HCT116 (cell line): ENCODE measurements at regions not wholly inside any gene's neighbourhood (a gene's known extent, or its start where the extent isn't known, plus 50 kb on each side); places are given as distances from the start of the nearest gene placed in this dataset.

ENCODE experiments used
- ATAC-seq: fragments of 200-7000 bp; cut with Tn5 transposase; 2 replicates; pipeline ENCODE4 v1.9.1; 2020; ENCODE audit warnings: mild to moderate bottlenecking, moderate library complexity
- BruUV-seq: library from RNA; stranded (reverse); fragments of 400-500 nt; replicated peaks from 2 replicates; lab custom pipeline; 2021; lab: Mats Ljungman, UMichigan
- CTCF ChIA-PET: fragments of 300-600 bp; sonication (Branson Sonifier 250); formaldehyde crosslinking; loops from one replicate; lab custom pipeline; 2021; ENCODE audit warnings: antibody characterized with exemption; lab: Charles Lee
- POLR2A ChIA-PET: fragments of 300-600, 350-600 bp; sonication (Branson Sonifier 250); formaldehyde crosslinking; loops from one replicate; lab custom pipeline; 2021; ENCODE audit warnings: antibody characterized with exemption; lab: Charles Lee
- RAD21 ChIA-PET, 2 experiments: fragments of 300-600 bp; sonication (Branson Sonifier 250); formaldehyde crosslinking; loops; one replicate each; lab custom pipeline; 2023; ENCODE audit warnings: low total read pairs in 2 of 2; ENCODE audit not compliant: uncharacterized antibody in 2 of 2, unreplicated experiment in 2 of 2, low non-redundant PET in 1 of 2; lab: Charles Lee
- DNase-seq: peaks from one replicate; pipeline ENCODE4 v3.0.0-alpha.2; 2010; ENCODE audit warnings: low read depth, low spot score
- H2AFZ ChIP-seq: fragments of 200-600 bp; shearing (Covaris generic), sonication (generic); 2 replicates; pipeline ENCODE4 v1.6.1; 2017; ENCODE audit warnings: low read depth, mixed run types, mixed read lengths, antibody characterized with exemption, low read length; ENCODE audit not compliant: poor library complexity, severe bottlenecking
- H3K27ac ChIP-seq: 2 replicates; pipeline ENCODE4 v1.5.1; 2012; ENCODE audit warnings: low read depth, low read length
- H3K27me3 ChIP-seq: fragments of 200-600 bp; sonication (generic); 2 replicates; pipeline ENCODE4 v1.6.1; 2016; ENCODE audit warnings: mixed run types, low read length, mixed read lengths; ENCODE audit not compliant: insufficient read depth
- H3K36me3 ChIP-seq, 2 experiments: fragments of 200-500 bp in 1 of 2; fragments of 200-600 bp in 1 of 2; sonication (Bioruptor generic) in 1 of 2; sonication (generic) in 1 of 2; 2 replicates each; pipeline versions ENCODE4 v1.5.1 to v1.6.1; 2014 to 2016; ENCODE audit warnings: low read length in 2 of 2, inconsistent platforms in 1 of 2, mixed read lengths in 1 of 2, mixed run types in 1 of 2; ENCODE audit not compliant: insufficient read depth in 2 of 2, control insufficient read depth in 1 of 2
- H3K4me1 ChIP-seq, 2 experiments: fragments of 200-600 bp in 1 of 2; sonication (generic) in 1 of 2; 2 replicates each; pipeline versions ENCODE4 v1.5.1 to v1.6.1; 2012 to 2017; ENCODE audit warnings: low read length in 2 of 2, inconsistent platforms in 1 of 2, mild to moderate bottlenecking in 1 of 2, mixed read lengths in 1 of 2, mixed run types in 1 of 2, moderate library complexity in 1 of 2; ENCODE audit not compliant: insufficient read depth in 2 of 2, control insufficient read depth in 1 of 2
- H3K4me2 ChIP-seq: fragments of 200-600 bp; sonication (generic); 2 replicates; pipeline ENCODE4 v1.6.1; 2017; ENCODE audit warnings: mixed run types, low read length, mixed read lengths
- H3K4me3 ChIP-seq, 2 experiments: fragments of 200-600 bp in 1 of 2; sonication (generic) in 1 of 2; replicated peaks in 1 of 2; 2 replicates each; pipeline ENCODE4 v1.5.1; 2011 to 2016; ENCODE audit warnings: low read length in 2 of 2, control low read depth in 1 of 2, low read depth in 1 of 2, mild to moderate bottlenecking in 1 of 2, mixed read lengths in 1 of 2, mixed run types in 1 of 2
- H3K79me2 ChIP-seq: fragments of 200-600 bp; sonication (generic); 2 replicates; pipeline ENCODE4 v1.6.1; 2017; ENCODE audit warnings: mild to moderate bottlenecking, mixed run types, low read length, moderate library complexity, mixed read lengths; ENCODE audit not compliant: insufficient read depth
- H3K9ac ChIP-seq: fragments of 200-600 bp; sonication (generic); 2 replicates; pipeline ENCODE4 v1.6.1; 2016; ENCODE audit warnings: low read length, mixed read lengths
- H3K9me2 ChIP-seq: fragments of 200-600 bp; sonication (generic), shearing (Covaris generic); 2 replicates; pipeline ENCODE4 v1.6.1; 2017; ENCODE audit warnings: mixed run types, mild to moderate bottlenecking, moderate library complexity; ENCODE audit not compliant: insufficient read depth
- H3K9me3 ChIP-seq, 2 experiments: fragments of 200-500 bp in 1 of 2; fragments of 200-600 bp in 1 of 2; sonication (Bioruptor generic) in 1 of 2; sonication (generic) in 1 of 2; 2 replicates each; pipeline ENCODE4 v1.6.1; 2014 to 2017; ENCODE audit warnings: low read length in 2 of 2, mixed read lengths in 2 of 2, inconsistent platforms in 1 of 2, low read depth in 1 of 2, mild to moderate bottlenecking in 1 of 2, mixed run types in 1 of 2, moderate library complexity in 1 of 2; ENCODE audit not compliant: control insufficient read depth in 1 of 2, insufficient read depth in 1 of 2
- H4K20me1 ChIP-seq: fragments of 200-600 bp; sonication (generic), shearing (Covaris generic); 2 replicates; pipeline ENCODE4 v1.6.1; 2017; ENCODE audit warnings: mixed run types, mild to moderate bottlenecking, moderate library complexity; ENCODE audit not compliant: insufficient read depth
- CTCF ChIP-seq, 3 experiments: fragments of 200-600 bp in 1 of 3; sonication (generic) in 1 of 3; IDR thresholded peaks in 2 of 3; conservative IDR thresholded peaks in 1 of 3; 2 replicates each; pipeline ENCODE4 v1.5.1; 2012 to 2017; ENCODE audit warnings: low read depth in 2 of 3, low read length in 2 of 3, antibody characterized with exemption in 1 of 3, borderline replicate concordance in 1 of 3, control low read depth in 1 of 3, mild to moderate bottlenecking in 1 of 3, mixed read lengths in 1 of 3, mixed run types in 1 of 3, moderate library complexity in 1 of 3; ENCODE audit not compliant: insufficient read depth in 1 of 3
- ELF1 ChIP-seq: IDR thresholded peaks from 2 replicates; pipeline ENCODE4 v1.6.1; 2012; ENCODE audit warnings: low read depth, borderline replicate concordance
- EZH2 ChIP-seq: fragments of 200-600 bp; sonication (generic); IDR thresholded peaks from 2 replicates; pipeline ENCODE4 v1.6.1; 2017; ENCODE audit warnings: antibody characterized with exemption, mixed run types
- MAX ChIP-seq: IDR thresholded peaks from 2 replicates; pipeline ENCODE4 v1.6.1; 2012
- POLR2A ChIP-seq: IDR thresholded peaks from 2 replicates; pipeline ENCODE4 v1.7.0; 2011; ENCODE audit warnings: borderline replicate concordance; ENCODE audit not compliant: insufficient read depth, insufficient read length; ENCODE audit errors: extremely low read depth
- POLR2AphosphoS5 ChIP-seq: IDR thresholded peaks from 2 replicates; pipeline ENCODE4 v1.6.1; 2011; ENCODE audit warnings: mild to moderate bottlenecking, low read depth, low read length, moderate library complexity
- RAD21 ChIP-seq: IDR thresholded peaks from 2 replicates; pipeline ENCODE4 v1.6.1; 2012; ENCODE audit warnings: low read depth, mild to moderate bottlenecking
- SRF ChIP-seq: IDR thresholded peaks from 2 replicates; pipeline ENCODE4 v1.6.1; 2012; ENCODE audit warnings: low read depth
- TCF7L2 ChIP-seq: IDR thresholded peaks from 2 replicates; pipeline ENCODE4 v1.7.0; 2011; ENCODE audit warnings: borderline replicate concordance, inconsistent platforms; ENCODE audit not compliant: insufficient read depth, insufficient read length; ENCODE audit errors: extremely low read depth
- intact Hi-C: fragments of 100-400 bp; cut with micrococcal nuclease; formaldehyde crosslinking; loops from 2 replicates; pipeline ENCODE4 v1.10.0; 2022

- ChIA-PET CTCF (no interaction called here), RAD21 (no interaction called here), POLR2A (no interaction called here)
- Histone ChIP-seq H4K20me1 (no peaks in the 10 kb centered on the region), H3K9ac (no peak overlapping the region), H3K4me1 (no peaks in the 10 kb centered on the region), H3K4me2 (no peak overlapping the region), H3K27me3 (peaks cover 20% of the 10 kb centered on the region), H3K9me2 (no peaks in the 10 kb centered on the region), H3K36me3 (no peaks in the 10 kb centered on the region), H3K79me2 (no peaks in the 10 kb centered on the region), H3K9me3 (no peaks in the 10 kb centered on the region), H3K4me3 (no peak overlapping the region), H3K27ac (no peak overlapping the region), H2AFZ (no peak overlapping the region)
- BruUV-seq: no TSS peak
- intact Hi-C loops: no loop called here
- no peak for DNase-seq
- ATAC-seq: no peak
- TF ChIP-seq CTCF (IDR thresholded peaks at IDR 0.05 in 2 of 3, conservative IDR thresholded peaks at IDR 0.05 in 1 of 3; ENCODE audit: borderline replicate concordance in 1 of 3, insufficient read depth in 1 of 3, low read depth in 2 of 3, low read length in 2 of 3): no peak
- TF ChIP-seq MAX: no peak
- TF ChIP-seq ELF1: no peak
Measured at GRCh38 chr2:163324677-163325076, 411.1 kb downstream of the FIGN start.

GRCh38 chr2:163319006-163319405 is 416.8 kb downstream of the FIGN start:
- H3K79me2 ChIP-seq: no peaks in the 10 kb centered on the region
- no peak overlapping the region for H3K27ac ChIP-seq
- no peak overlapping the region for H3K4me3 ChIP-seq
- ChIA-PET RAD21 (no interaction called here), POLR2A (no interaction called here), CTCF (no interaction called here)
- no peaks in the 10 kb centered on the region for H3K4me1 ChIP-seq
- intact Hi-C loops: no loop called here
- H3K36me3 ChIP-seq: no peaks in the 10 kb centered on the region
- H3K9ac ChIP-seq: no peak overlapping the region
- H3K9me3 ChIP-seq: no peaks in the 10 kb centered on the region
- TF ChIP-seq SRF (no peak), MAX (no peak), TCF7L2 (no peak), EZH2 (no peak), POLR2A (no peak), POLR2AphosphoS5 (no peak), RAD21 (no peak)
- no peak overlapping the region for H2AFZ ChIP-seq
- H3K4me2 ChIP-seq: no peak overlapping the region
- ATAC-seq (no peak), DNase-seq (no peak)
- BruUV-seq: no TSS peak
- no peaks in the 10 kb centered on the region for H3K9me2 ChIP-seq
- no peaks in the 10 kb centered on the region for H4K20me1 ChIP-seq
- no peaks in the 10 kb centered on the region; the same call in 1 of the 2 replicates for H3K27me3 ChIP-seq
